ENCODE measurements at regions not wholly inside any gene's neighbourhood (a gene's known extent, or its start where the extent isn't known, plus 50 kb on each side); places are given as distances from the start of the nearest gene placed in this dataset.

DNA sequence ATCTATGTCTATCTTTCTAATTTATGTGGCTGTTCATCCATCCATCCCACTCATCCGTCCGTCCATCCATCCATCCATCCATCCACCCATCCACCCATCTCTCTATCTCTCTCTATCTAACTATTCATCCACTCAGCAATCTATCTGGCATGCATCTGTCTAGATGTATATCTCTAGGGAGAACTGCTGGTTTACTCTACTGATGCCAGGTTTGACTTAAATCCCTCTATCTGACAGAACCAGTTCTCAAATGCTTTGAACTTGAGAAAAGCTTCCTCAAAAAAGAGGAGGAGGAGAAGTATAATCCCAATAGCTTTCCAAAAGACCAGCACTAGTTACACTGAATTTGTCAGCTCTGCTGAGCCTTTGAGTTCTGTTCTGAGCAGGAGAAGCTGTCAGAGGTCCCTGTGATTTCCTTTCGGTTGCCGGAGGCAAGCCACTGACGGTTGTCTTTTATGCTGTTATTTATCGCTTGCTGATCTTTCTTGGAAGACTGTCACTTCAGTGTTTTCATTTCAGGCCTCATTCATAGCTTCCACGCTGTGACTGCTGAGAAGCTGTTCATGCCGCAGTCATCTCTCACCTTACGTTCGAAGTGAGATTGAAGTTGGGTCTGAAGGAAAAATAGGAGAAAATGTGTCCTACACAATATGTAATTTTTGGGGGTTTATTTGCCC lies 129.4 kb upstream of the UXS1 start:
- TF ChIP-seq SMC3 (IDR thresholded peaks at IDR 0.05): no peak
- no peak for TF ChIP-seq FOSL2 (IDR thresholded peaks at IDR 0.05)
- TF ChIP-seq FOSL2 (CRISPR knock-in tag; IDR thresholded peaks at IDR 0.05): no peak
- TF ChIP-seq, protein P1, sequence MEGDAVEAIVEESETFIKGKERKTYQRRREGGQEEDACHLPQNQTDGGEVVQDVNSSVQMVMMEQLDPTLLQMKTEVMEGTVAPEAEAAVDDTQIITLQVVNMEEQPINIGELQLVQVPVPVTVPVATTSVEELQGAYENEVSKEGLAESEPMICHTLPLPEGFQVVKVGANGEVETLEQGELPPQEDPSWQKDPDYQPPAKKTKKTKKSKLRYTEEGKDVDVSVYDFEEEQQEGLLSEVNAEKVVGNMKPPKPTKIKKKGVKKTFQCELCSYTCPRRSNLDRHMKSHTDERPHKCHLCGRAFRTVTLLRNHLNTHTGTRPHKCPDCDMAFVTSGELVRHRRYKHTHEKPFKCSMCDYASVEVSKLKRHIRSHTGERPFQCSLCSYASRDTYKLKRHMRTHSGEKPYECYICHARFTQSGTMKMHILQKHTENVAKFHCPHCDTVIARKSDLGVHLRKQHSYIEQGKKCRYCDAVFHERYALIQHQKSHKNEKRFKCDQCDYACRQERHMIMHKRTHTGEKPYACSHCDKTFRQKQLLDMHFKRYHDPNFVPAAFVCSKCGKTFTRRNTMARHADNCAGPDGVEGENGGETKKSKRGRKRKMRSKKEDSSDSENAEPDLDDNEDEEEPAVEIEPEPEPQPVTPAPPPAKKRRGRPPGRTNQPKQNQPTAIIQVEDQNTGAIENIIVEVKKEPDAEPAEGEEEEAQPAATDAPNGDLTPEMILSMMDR (IDR thresholded peaks at IDR 0.05): no peak
- TF ChIP-seq POLR2A (IDR thresholded peaks at IDR 0.05; ENCODE audit: low read length): no peak
- no peak for TF ChIP-seq RNF2 (IDR thresholded peaks at IDR 0.05; ENCODE audit: borderline replicate concordance, low read depth)
- TF ChIP-seq, protein P2, sequence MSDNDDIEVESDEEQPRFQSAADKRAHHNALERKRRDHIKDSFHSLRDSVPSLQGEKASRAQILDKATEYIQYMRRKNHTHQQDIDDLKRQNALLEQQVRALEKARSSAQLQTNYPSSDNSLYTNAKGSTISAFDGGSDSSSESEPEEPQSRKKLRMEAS (IDR thresholded peaks at IDR 0.05): no peak
- TF ChIP-seq EP300 (IDR thresholded peaks at IDR 0.05): no peak
